Medulla oblongata (tissue), 1 donor: ENCODE measurements at regions not wholly inside any gene's neighbourhood (a gene's known extent, or its start where the extent isn't known, plus 50 kb on each side); places are given as distances from the start of the nearest gene placed in this dataset.
"Not testable (repeated sequence)": the region's sequence is repeated elsewhere in the genome, so short reads cannot be mapped to it uniquely, and the experiment has no call there.

Source experiments
- DNase-seq: peaks from one replicate; pipeline ENCODE4 v3.0.0-alpha.2; 2015; ENCODE audit errors: extremely low spot score

DNA sequence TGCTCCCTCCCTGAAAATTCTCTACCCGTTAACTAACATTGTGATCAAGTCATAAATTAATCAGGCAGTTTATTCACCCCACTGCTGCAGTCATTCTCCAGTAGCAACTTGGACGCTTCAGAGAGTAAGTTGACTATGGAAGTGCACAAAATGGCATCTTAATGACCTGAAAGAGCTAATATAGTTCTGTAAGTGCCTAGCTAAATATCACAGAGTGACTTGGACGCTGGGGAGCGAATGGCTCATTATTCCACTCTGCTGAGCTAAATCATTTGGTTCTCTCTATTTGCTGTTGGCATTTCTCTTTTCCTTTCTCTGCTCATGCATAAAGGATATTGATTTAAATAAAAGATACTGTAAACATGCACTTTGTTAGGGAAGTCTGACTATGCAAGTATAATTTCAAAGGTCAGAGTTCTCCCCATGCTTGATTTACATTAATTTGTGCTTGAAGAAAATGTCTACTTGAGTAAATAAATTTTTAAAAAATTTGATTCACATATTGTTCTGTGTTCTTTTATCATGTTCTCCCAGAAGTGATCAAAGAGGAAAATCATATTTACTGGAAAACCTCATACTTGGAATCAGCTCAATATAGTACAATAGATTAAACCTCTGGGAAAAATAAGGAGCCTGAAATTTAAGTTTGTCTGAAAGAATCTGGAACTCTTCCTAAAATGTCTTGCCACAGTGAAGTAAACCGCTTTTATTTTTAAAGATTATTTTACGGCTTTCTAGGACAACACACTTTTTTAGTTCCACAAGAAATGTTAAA is 169.5 kb upstream of the HAPLN1 start:
- DNase-seq = no peak

GRCh38 chr5:83877911-83878706 is 157.5 kb upstream of the HAPLN1 start:
- no peak for DNase-seq

- DNase-seq = no peak
Observed at GRCh38 chr5:83871533-83872395, 151.1 kb upstream of the HAPLN1 start.

DNA sequence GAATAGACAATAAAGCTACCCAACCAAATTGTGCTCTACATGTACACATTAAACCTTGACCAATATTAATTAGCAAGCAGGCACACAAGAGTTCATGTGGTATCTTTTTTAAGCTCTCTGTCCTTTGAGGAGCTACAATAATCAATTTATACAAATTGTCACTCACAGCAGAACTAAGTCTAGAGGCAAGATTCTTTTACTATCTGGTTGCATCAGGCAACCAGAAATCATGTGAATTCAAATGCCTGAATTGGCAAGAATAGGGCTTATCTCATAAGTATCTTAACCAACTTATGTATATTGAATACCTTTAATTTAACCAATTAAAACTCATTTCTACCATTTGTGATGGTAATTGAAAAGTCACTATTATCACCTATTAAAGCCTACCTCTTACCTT is 145.5 kb upstream of the HAPLN1 start:
- no peak for DNase-seq

GRCh38 chr5:83865579-83865978 is 144.9 kb upstream of the HAPLN1 start:
- DNase-seq = no peak

DNA sequence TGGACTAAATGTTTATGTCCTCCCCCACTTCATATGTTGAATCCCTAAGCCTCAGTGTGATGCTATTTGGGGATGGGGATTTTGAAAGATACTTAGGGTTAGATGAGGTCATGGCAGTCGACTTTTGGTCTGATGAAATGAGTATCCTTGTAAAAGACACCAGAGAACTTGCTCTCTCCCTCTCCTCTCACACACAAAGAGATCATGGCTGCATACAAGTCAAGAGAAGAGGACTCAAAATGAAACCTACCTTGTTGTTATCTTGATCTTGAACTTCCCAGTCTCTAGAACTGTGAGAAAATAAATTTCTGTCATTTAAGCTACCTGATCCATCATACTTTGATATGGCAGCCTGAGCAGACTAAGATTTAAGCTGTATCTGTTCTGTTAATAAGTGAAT is 144.0 kb upstream of the HAPLN1 start:
- no peak for DNase-seq

GRCh38 chr5:83857341-83857740 is 136.7 kb upstream of the HAPLN1 start:
- DNase-seq = peak; percentile 22

GRCh38 chr5:83856881-83857280 is 136.2 kb upstream of the HAPLN1 start:
- no peak for DNase-seq

DNA sequence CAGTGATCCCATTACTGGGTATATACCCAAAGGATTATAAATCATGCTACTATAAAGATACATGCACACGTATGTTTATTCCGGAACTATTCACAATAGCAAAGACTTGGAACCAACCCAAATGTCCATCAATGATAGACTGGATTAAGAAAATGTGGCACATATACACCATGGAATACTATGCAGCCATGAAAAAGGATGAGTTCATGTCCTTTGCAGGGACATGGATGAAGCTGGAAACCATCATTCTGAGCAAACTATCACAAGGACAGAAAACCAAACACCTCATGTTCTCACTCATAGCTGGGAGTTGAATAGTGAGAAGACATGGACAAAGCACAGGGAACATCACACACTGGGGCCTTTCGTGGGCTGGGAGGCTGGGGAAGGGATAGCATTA is 129.8 kb upstream of the HAPLN1 start:
- not testable (repeated sequence) for DNase-seq

- DNase-seq = no peak
Observed at GRCh38 chr5:83848941-83849340, 128.3 kb upstream of the HAPLN1 start.

GRCh38 chr5:83846624-83847350 is 126.1 kb upstream of the HAPLN1 start:
- no peak for DNase-seq

GRCh38 chr5:83844449-83845068 is 123.9 kb upstream of the HAPLN1 start:
- no peak for DNase-seq

- no peak for DNase-seq
Observed at GRCh38 chr5:83839788-83840187, 119.1 kb upstream of the HAPLN1 start.

DNA sequence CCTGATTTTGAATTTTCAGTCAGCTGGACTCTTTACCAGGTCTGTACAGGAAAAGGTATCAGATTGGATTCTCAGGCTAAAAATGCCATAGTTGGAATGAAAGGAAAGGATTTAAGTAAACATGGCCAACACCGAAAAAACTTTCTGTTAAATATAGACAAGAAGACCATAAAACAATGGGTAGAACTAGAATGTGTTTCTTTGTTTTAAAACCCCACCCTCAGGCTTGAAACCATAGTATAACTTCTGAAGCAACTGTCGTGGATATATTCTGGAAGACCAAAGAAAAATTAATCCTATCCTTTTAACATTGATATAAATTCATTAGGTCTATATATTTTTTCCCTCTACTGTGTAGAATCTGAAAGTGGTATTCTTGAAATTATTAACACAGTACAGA is 118.6 kb upstream of the HAPLN1 start:
- no peak for DNase-seq

DNA sequence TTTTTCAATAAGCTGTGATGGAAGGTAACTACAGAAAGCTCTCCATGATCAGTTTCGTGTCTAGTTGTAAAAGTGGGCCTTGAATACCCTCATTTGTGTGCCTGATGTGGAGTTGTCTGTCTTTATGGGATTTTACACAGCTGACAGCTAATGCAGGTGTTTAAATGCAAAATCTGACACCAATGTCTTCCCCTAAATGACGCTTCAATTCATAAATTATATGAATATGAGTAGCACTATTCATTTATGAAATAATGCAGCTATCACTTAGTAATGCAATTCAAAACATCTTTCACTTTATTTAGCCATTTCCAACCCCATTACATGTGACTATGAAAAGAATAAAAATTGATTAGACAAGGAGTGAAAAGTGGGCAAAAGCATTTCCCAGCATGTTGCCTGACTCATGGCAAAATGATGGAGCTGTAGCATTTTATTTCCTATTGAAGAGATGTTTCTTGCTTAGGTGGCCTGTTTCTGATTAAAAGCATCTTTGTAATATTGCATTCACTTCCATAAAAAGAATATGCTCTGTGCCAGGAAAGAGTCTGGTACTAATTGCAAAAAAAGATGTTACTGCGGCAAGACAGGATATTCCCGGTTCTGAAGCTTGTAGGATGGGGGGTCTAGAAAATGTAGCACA is 116.7 kb upstream of the HAPLN1 start:
- no peak for DNase-seq

DNA sequence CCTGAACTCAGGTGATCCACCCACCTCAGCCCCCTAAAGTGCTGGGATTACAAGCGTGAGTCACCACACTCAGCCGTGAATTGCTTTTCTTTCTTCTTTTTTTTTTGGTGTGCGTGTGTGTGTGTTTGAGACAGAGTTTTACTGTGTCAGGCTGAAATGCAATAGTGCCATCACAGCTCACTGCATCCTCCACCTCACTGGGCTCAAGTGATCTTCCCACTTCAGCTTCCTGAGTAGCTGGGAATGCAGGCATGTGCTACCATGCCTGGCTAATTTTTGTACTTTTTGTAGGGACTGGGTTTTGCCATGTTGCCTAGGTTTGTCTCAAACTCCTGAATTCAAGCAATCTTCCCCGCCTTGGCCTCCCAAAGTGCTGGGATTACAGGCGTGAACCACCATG is 113.7 kb upstream of the HAPLN1 start:
- DNase-seq = no peak

- no peak for DNase-seq
Observed at GRCh38 chr5:83831834-83832233, 111.2 kb upstream of the HAPLN1 start.

- DNase-seq = no peak
Observed at GRCh38 chr5:83827111-83827557, 106.5 kb upstream of the HAPLN1 start.

DNA sequence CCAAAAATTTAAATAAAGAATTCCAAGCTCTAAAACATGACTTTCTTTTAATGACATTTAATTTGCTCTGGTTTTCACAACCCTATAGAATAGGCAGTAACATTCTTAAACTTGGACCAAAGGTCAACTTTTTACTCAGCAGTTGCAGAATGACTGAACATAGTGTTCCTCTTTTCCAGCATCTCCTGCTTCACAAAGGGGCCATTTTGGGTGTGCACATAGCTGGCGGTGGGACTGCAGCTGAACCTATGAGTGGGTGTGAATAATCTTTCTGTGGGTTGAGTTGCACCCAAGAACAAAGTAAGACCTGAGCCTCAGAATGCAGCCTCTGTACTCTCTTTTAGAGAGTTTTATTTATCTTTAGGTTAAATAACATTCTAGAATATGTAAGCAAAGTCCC is 96.9 kb upstream of the HAPLN1 start:
- no peak for DNase-seq

GRCh38 chr5:83815661-83816060 is 95.0 kb upstream of the HAPLN1 start:
- no peak for DNase-seq

- DNase-seq = no peak
Observed at GRCh38 chr5:83810511-83810910, 89.9 kb upstream of the HAPLN1 start.
